HepG2 (cell line): ENCODE measurements at regions not wholly inside any gene's neighbourhood (a gene's known extent, or its start where the extent isn't known, plus 50 kb on each side); places are given as distances from the start of the nearest gene placed in this dataset.
"Not testable (repeated sequence)": the region's sequence is repeated elsewhere in the genome, so short reads cannot be mapped to it uniquely, and the experiment has no call there.

ENCODE experiments used
- ATAC-seq: fragments of 200-7000 bp; cut with Tn5 transposase; 3 replicates; pipeline ENCODE4 v1.9.1; 2020; ENCODE audit warnings: mild to moderate bottlenecking, moderate library complexity
- BruUV-seq: library from RNA; stranded (reverse); fragments of 400-500 nt; replicated peaks from 2 replicates; lab custom pipeline; 2021; lab: Mats Ljungman, UMichigan
- CTCF ChIA-PET: fragments of 300-600 bp; formaldehyde crosslinking; extraction: SDS; loops from one replicate; lab custom pipeline; 2021; ENCODE audit warnings: low total read pairs, inconsistent platforms, low intra/inter-chr PET ratio; lab: Yijun Ruan, JAX
- POLR2A ChIA-PET: fragments of 350-600 bp; sonication (Branson Sonifier 250); formaldehyde crosslinking; loops from one replicate; lab custom pipeline; 2020; ENCODE audit warnings: antibody characterized with exemption, inconsistent platforms; lab: Yijun Ruan, JAX
- DNase-seq: peaks from one replicate; pipeline ENCODE4 v3.0.0-alpha.2; 2015; ENCODE audit warnings: low spot score
- FAIRE-seq: peaks from 3 replicates; lab custom pipeline; 2011; peaks lifted over from hg19 to GRCh38; lab: Jason Lieb, UNC
- H2AFZ ChIP-seq: one replicate; pipeline ENCODE4 v1.6.1; 2011; ENCODE audit warnings: low read length, inconsistent platforms
- H3K27ac ChIP-seq: fragments of 300-600 bp; 3 replicates; pipeline ENCODE4 v1.8.0; 2011; ENCODE audit warnings: mixed run types, mild to moderate bottlenecking, mixed read lengths, low read length, inconsistent platforms; ENCODE audit not compliant: insufficient read depth; ENCODE audit errors: extremely low read length
- H3K27me3 ChIP-seq, 2 experiments: fragments of 200-600 bp in 1 of 2; 2 replicates in 1 of 2; 3 replicates in 1 of 2; pipeline versions ENCODE4 v1.6.0 to v1.8.0; 2011; ENCODE audit warnings: low read length in 2 of 2, mild to moderate bottlenecking in 2 of 2, moderate library complexity in 2 of 2, inconsistent platforms in 1 of 2; ENCODE audit not compliant: insufficient read depth in 2 of 2, control insufficient read depth in 1 of 2
- H3K36me3 ChIP-seq, 2 experiments: fragments of 200-600 bp in 1 of 2; replicated peaks in 1 of 2; 2 replicates in 1 of 2; 3 replicates in 1 of 2; pipeline versions ENCODE4 v1.5.1 to v1.8.0; 2011; ENCODE audit warnings: low read length in 2 of 2, inconsistent platforms in 1 of 2; ENCODE audit not compliant: insufficient read depth in 2 of 2, control insufficient read depth in 1 of 2
- H3K4me1 ChIP-seq: 2 replicates; pipeline ENCODE4 v1.5.1; 2012; ENCODE audit warnings: low read length, inconsistent platforms; ENCODE audit not compliant: insufficient read depth
- H3K4me2 ChIP-seq: 2 replicates; pipeline ENCODE4 v1.6.0; 2011; ENCODE audit warnings: low read depth, low read length, inconsistent platforms
- H3K4me3 ChIP-seq, 3 experiments: fragments of 200-600 bp in 1 of 3; sonication (generic), shearing (Covaris generic) in 1 of 3; replicated peaks in 1 of 3; 2 replicates each; pipeline ENCODE4 v1.5.1; 2011 to 2016; ENCODE audit warnings: low read length in 3 of 3, inconsistent platforms in 2 of 3, low read depth in 2 of 3, mild to moderate bottlenecking in 2 of 3, control low read depth in 1 of 3, mixed read lengths in 1 of 3; ENCODE audit not compliant: insufficient read depth in 1 of 3
- H3K79me2 ChIP-seq: one replicate; pipeline ENCODE4 v1.6.1; 2011; ENCODE audit warnings: low read length, inconsistent platforms; ENCODE audit not compliant: insufficient read depth
- H3K9ac ChIP-seq: 2 replicates; pipeline ENCODE4 v1.6.0; 2011; ENCODE audit warnings: mild to moderate bottlenecking, low read depth, low read length, inconsistent platforms; ENCODE audit not compliant: insufficient read depth
- H3K9me3 ChIP-seq: 2 replicates; pipeline ENCODE4 v1.5.1; 2012; ENCODE audit warnings: mild to moderate bottlenecking, low read length
- H4K20me1 ChIP-seq: 2 replicates; pipeline ENCODE4 v1.6.0; 2011; ENCODE audit warnings: inconsistent platforms, mild to moderate bottlenecking, low read length, moderate library complexity; ENCODE audit not compliant: insufficient read depth
- WGBS: methylation state at CpG from one replicate; pipeline ENCODE4 v1.1.6; 2017; ENCODE audit warnings: low lambda C conversion rate; 5-methylcytosine and 5-hydroxymethylcytosine counted together
- in situ Hi-C: cut with HindIII; loops from 2 replicates; pipeline ENCODE4 v1.10.0; 2017; ENCODE audit warnings: low pct_unique_long_range_greater_than_20kb; ENCODE audit not compliant: extremely low pct_ligation_motif_present
- intact Hi-C: fragments of 100-400 bp; cut with micrococcal nuclease; formaldehyde crosslinking; loops from one replicate; pipeline ENCODE4 v1.10.0; 2022; ENCODE audit not compliant: unreplicated experiment

DNA sequence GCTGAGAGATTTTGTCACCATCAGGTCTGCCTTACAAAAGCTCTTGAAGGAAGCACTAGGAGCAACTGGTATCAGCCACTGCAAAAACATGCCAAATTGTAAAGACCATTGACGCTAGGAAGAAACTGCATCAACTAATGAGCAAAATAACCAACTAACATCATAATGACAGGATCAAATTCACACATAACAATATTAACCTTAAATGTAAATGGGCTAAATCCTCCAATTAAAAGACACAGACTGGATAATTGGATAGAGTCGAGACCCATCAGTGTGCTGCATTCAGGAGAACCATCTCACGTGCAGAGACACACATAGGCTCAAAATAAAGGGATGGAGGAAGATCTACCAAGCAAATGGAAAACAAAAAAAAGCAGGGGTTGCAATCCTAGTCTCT lies 53.1 kb upstream of the SELENOP start:
- WGBS: 99% methylated on average over 3 of the region's 3 CpGs

More for the DNA sequence above, 53.1 kb upstream of the SELENOP start:
- ATAC-seq, intact Hi-C loops, CTCF ChIA-PET, H3K36me3 ChIP-seq, FAIRE-seq, H3K27ac ChIP-seq, H3K27me3 ChIP-seq, BruUV-seq, in situ Hi-C loops, H3K4me3 ChIP-seq, H2AFZ ChIP-seq, DNase-seq, H4K20me1 ChIP-seq, POLR2A ChIA-PET, H3K9ac ChIP-seq, H3K4me2 ChIP-seq: not testable (repeated sequence)
- peaks cover 22% of the 10 kb centered on the region for H3K79me2 ChIP-seq
- H3K4me1 ChIP-seq: peaks cover 37% of the 10 kb centered on the region
- H3K9me3 ChIP-seq: peaks cover 13% of the 10 kb centered on the region
